ENCODE measurements at regions not wholly inside any gene's neighbourhood (a gene's known extent, or its start where the extent isn't known, plus 50 kb on each side); places are given as distances from the start of the nearest gene placed in this dataset.
A peak's percentile ranks its signal among the peaks of the same experiment; 100 is the strongest.
"Not testable (repeated sequence)": the region's sequence is repeated elsewhere in the genome, so short reads cannot be mapped to it uniquely, and the experiment has no call there.

- no peak for DNase-seq (ENCODE audit: low spot score)
Observed at GRCh38 chr6:154602296-154602695, 91.8 kb upstream of the CNKSR3 start.

- no peak for DNase-seq (ENCODE audit: low spot score)
Observed at GRCh38 chr6:154602708-154603107, 92.2 kb upstream of the CNKSR3 start.

GRCh38 chr6:154604119-154604518, 93.6 kb upstream of the CNKSR3 start:
- DNase-seq (ENCODE audit: low spot score), result no peak

DNA sequence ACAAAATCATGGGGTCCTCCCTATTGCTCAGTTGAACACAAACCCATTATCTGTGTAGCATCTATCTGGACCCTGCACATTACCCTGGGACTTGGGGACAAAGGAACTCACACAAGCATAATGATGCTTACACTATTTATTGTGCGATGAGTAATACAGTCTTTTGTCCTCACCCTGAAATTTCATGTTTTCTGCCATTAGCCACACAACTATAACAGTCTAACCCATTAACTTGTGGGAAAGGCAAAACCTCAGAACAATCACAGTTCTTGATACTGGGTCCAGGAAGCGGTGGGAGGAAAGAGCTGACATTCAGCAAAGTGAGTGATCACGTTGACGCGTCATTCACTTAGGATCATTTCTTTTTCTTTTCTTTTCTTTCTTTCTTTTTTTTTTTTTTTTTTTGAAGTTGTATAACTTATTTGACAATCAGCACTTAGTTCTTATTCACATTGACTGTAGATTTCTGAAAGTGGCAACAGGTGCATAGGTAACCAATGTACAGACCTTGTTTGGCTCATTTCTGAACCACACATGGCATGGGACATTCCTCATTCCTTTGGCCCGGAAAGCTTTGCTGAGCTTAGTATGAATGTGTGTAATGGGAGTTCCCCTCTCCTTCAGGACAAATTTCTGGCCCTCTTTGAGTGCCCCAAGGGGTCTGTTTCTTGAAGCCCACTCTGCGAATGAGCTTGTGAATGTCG, 94.8 kb upstream of the CNKSR3 start:
- DNase-seq (ENCODE audit: low spot score), result no peak

DNA sequence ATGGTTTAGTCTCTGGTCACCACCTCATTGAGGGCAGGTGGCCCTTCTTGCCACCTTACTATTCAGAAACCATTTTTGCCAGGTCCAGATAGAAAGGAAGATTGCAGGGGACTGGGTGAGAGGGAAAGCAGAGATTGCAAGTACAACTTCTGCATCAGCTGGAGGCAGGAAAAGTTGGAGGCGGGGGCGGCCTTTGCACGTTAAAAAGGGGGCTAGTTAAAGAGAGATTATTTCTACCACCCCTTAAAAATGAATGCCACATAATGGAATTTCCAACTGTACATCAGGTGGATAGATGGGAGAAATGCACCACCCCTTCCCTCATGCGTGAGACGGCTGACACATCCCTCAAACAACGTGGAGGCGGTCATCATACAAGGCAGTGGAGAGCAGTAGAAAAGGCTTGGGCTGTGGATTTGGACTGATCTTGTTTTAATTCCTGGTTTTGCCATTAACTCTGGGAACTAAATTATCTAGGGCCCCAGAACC, 95.4 kb upstream of the CNKSR3 start:
- DNase-seq (ENCODE audit: low spot score), result no peak

DNA sequence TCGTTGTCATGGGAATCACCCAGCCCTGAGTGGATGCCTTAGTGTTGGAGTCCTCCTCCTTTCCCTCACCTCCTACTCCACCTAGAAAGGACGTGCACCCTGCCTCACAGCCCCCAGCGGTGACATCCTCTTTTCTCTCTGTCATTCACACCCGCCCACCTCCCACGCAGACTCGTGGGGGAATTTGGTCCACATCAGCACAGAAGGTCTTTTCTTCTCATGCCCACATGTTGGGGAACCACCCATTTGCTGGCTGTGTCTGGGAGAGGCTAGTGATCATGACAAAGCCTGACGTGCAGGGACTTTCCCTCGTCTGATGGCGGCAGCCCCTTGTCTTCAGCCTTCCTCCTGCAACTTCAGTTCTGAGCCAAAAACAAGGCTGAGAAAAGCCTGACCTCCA, 96.0 kb upstream of the CNKSR3 start:
- DNase-seq (ENCODE audit: low spot score), result no peak

DNA sequence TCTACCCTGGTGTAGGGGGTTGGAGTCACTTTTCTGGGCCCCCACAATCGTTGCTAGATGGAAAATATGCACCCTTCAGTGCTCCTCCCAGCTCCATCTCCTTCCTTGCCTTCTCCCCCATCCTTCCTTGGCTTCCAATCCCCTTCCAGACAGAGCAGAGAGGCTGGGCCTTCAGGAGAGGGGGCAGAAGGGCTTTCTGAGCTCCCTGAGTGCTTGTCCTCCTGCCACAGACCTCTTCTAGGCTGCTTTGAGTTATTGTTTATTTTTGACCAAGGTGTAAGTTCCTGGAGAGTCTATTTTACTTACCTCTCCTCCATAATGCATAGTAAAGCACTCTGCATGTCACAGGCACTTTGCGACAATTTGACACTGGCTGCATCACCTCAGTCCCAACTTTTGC, 96.4 kb upstream of the CNKSR3 start:
- no peak for DNase-seq (ENCODE audit: low spot score)

GRCh38 chr6:154611241-154611640, 100.8 kb upstream of the CNKSR3 start:
- DNase-seq (ENCODE audit: low spot score), result no peak

GRCh38 chr6:154611847-154612246, 101.4 kb upstream of the CNKSR3 start:
- no peak for DNase-seq (ENCODE audit: low spot score)

DNA sequence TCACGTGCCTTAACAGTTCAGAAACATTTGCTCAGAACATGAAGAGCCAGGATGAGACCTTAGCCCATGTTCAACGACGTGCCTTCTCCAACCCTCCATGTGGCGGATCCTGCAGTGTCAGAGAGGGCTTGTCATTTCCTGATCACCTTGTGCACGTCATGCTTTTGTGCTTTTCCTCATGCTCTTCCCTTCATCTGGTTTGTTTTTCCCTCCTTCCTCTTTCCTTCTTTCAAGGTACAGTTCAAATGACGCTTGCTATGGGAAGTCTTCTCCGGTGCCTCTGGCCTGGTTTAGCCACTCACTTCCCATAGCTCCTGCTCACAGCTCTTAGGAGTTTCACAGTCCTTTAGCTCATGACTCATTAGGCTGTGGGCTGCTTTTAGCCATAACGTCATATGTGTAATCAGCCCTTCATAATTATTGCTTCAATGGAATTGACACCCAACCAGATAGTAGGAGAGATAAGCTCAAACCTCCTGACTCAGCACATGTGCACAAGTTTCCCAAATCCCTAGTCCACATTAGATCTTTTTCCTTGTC, 102.7 kb upstream of the CNKSR3 start:
- DNase-seq (ENCODE audit: low spot score), result peak; percentile 46

DNA sequence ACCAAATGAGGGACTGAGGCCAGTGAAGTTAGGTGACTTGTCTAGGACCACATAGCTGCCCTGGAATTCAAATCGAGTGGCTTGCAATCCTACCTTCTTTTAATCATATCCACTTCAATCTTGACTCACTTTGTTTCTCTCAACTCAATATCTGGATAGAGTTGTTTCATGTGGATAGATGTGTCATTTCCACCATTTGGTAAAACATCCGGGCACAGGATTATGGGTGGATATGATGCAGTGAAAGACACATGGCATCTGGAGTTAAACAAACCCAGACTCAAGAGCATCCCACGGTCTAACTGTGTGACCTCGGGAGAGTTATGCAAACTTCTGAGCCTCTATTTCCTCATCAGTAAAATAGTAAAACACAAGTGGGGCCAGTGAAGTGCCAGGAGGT, 103.6 kb upstream of the CNKSR3 start:
- peak; percentile 25 for DNase-seq (ENCODE audit: low spot score)

DNA sequence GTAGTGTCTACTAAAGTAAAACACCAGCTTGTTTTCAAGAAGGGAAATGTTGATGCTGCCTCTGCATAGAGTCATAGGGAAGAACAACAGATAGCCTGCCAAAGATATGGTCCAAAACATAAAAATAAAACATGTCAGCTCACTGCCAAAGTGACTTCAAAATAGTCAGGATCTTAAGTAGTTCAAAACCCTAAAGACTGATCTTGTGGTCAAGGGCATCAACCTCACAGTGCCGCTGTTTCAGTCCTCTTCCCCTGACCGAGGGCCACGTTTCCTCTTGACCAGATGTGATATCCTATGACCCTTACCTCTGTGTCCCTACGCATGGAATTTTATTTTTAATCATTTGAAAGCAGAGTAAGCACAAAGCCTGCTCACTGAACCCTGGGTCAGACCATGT, 104.2 kb upstream of the CNKSR3 start:
- no peak for DNase-seq (ENCODE audit: low spot score)

GRCh38 chr6:154615483-154616025, 105.1 kb upstream of the CNKSR3 start:
- DNase-seq (ENCODE audit: low spot score), result no peak

DNA sequence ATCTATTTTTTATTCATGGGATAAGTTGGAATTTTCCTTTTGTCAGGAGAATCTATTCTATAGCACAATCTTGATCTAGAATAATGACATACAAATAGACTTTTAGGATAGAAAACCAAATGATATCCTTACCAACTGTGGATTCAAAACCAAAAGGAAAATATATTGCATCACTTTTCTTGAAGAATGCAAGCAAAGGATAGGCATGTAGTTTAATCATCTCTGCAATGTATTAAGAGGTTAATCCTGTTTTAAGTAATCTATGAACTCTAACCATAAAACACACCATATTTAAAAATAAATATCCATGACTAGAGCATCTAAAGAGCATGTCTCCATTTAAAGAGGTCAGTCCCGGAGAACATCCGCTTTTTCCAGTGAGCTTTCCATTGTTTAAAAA, 106.7 kb upstream of the CNKSR3 start:
- DNase-seq (ENCODE audit: low spot score), result no peak

GRCh38 chr6:154619146-154619545, 108.7 kb upstream of the CNKSR3 start:
- no peak for DNase-seq (ENCODE audit: low spot score)

DNA sequence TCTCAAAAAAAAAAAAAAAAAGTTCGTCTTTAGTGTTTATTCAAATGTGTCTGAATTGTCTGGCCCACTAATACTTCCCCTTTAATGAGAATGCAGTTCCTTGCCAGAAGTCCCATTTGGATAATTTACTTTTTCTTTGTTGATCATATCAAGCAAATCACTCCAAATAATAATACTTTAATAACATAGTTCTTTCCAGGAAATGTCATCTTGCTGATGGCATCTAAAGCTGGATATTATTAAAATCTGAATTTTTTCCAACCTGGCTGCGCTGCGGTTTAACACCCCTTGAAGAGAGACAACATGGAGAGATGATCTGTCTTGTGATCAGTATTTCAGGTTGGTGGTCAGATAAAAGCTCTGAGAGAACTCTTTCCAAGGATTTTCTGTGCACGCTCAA, 111.2 kb upstream of the CNKSR3 start:
- DNase-seq (ENCODE audit: low spot score), result no peak

- no peak for DNase-seq (ENCODE audit: low spot score)
Observed at GRCh38 chr6:154622618-154623336, 110.4 kb upstream of the SCAF8 start.

DNA sequence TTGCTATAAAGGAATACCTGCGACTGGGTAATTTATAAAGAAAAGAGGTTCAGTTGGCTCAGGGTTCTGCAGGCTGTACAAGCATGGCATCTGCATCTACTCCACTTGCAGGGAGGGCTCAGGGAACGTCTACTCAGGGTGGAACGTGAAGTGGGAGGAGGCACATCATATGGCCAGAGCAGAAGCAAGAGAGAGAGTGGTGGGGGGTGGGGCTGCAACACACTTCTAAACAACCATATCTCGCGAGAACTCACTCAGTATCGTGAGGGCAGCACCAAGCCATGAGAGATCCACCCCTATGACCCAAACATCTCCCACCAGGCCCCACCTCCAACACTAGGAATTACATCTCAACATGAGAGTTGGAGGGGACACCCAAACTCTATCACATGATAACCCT, 109.8 kb upstream of the SCAF8 start:
- no peak for DNase-seq (ENCODE audit: low spot score)

GRCh38 chr6:154624038-154624599, 109.1 kb upstream of the SCAF8 start:
- DNase-seq (ENCODE audit: low spot score), result no peak

DNA sequence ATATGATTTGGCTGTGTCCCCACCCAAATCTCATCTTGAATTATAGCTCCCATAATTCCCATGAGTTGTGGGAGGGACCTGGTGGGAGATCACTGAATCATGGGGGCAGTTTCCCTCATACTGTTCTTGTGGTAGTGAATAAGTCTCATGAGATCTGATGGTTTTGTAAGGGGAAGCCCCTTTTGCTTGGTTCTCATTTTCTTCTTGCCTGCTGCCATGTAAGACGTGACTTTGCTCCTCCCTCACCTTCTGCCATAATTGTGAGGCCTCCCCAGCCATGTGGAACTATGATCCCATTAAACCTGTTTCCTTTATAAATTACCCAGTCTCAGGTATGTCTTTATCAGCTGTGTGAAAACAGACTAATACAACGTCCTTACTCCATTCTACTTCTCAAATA, 108.5 kb upstream of the SCAF8 start:
- DNase-seq (ENCODE audit: low spot score), result not testable (repeated sequence)

DNA sequence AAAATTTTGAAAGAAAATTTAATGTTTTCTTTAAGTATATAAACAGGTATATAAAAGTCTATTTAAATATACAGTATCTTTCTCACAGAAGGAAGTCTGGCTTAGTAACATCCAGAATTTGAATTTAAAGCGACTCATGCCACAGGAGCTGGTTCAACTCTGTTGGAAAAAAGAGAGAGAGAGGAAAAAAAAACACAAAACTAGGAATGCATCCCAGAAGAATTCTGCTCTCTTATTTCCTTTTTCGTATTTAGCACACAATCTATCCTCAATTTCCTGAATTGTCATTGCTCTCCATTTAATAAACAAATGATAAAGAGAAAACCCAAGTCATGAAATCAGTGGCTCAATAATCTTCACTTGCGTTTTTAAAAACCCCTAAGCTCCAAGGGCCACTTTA, 107.5 kb upstream of the SCAF8 start:
- DNase-seq (ENCODE audit: low spot score), result no peak

GRCh38 chr6:154629127-154629526, 104.1 kb upstream of the SCAF8 start:
- no peak for DNase-seq (ENCODE audit: low spot score)

DNA sequence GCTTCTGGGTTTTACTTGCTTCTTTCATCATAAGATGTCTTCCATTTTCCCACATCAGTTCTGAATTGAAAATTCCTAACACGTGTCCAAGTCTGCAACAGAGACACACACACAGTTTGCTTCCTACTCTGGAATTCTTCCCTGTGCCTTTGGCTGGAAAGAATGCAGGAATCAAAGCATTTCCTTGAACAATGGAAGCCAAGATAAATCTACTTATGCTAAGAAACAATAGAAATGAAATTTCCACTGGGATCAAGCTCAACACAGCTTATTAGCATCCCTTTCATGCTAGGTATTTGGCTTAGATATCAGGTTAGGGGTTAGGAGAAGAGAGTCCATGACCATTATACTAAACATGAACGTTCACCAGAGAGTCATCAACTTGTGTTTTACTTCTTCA, 101.1 kb upstream of the SCAF8 start:
- no peak for DNase-seq (ENCODE audit: low spot score)
